ENCODE measurements at regions not wholly inside any gene's neighbourhood (a gene's known extent, or its start where the extent isn't known, plus 50 kb on each side); places are given as distances from the start of the nearest gene placed in this dataset.

GRCh38 chr18:55076643-55077218 lies 117.5 kb upstream of the CCDC68 start:
- no peak for TF ChIP-seq CTCF (conservative IDR thresholded peaks at IDR 0.05)
- H3K27ac ChIP-seq: no peak overlapping the region

- TF ChIP-seq CTCF (conservative IDR thresholded peaks at IDR 0.05): no peak
- no peak overlapping the region for H3K27ac ChIP-seq
Measured at GRCh38 chr18:55073834-55074233, 114.6 kb upstream of the CCDC68 start.

GRCh38 chr18:55073116-55073515 lies 113.9 kb upstream of the CCDC68 start:
- H3K27ac ChIP-seq: no peak overlapping the region
- TF ChIP-seq CTCF (conservative IDR thresholded peaks at IDR 0.05): no peak

- H3K27ac ChIP-seq: no peak overlapping the region
- no peak for TF ChIP-seq CTCF (conservative IDR thresholded peaks at IDR 0.05)
Measured at GRCh38 chr18:55072698-55073097, 113.4 kb upstream of the CCDC68 start.

- H3K27ac ChIP-seq: no peak overlapping the region
- no peak for TF ChIP-seq CTCF (conservative IDR thresholded peaks at IDR 0.05)
Measured at GRCh38 chr18:55072181-55072580, 112.9 kb upstream of the CCDC68 start.

GRCh38 chr18:55069497-55069896 lies 110.2 kb upstream of the CCDC68 start:
- no peak overlapping the region for H3K27ac ChIP-seq
- TF ChIP-seq CTCF (conservative IDR thresholded peaks at IDR 0.05): no peak

- no peak for TF ChIP-seq CTCF (conservative IDR thresholded peaks at IDR 0.05)
- no peak overlapping the region for H3K27ac ChIP-seq
Measured at GRCh38 chr18:55064760-55065159, 105.5 kb upstream of the CCDC68 start.

Data from VCaP (cell line).